GM21825 (cell line): ENCODE measurements at regions not wholly inside any gene's neighbourhood (a gene's known extent, or its start where the extent isn't known, plus 50 kb on each side); places are given as distances from the start of the nearest gene placed in this dataset.
"Not testable (repeated sequence)": the region's sequence is repeated elsewhere in the genome, so short reads cannot be mapped to it uniquely, and the experiment has no call there.

ENCODE experiments used
- ATAC-seq: cut with Tn5 transposase; IDR thresholded peaks from one replicate; pipeline ENCODE4 v1.9.1; 2021; ENCODE audit warnings: mild to moderate bottlenecking, moderate library complexity; ENCODE audit not compliant: unreplicated experiment

GRCh38 chr3:194877291-194878119, 191.8 kb downstream of the FAM43A start:
- ATAC-seq, result no peak

- ATAC-seq, result no peak
Measured at GRCh38 chr3:194879126-194879877, 193.6 kb downstream of the FAM43A start.

- no peak for ATAC-seq
Measured at GRCh38 chr3:194879991-194880939, 194.6 kb downstream of the FAM43A start.

- ATAC-seq, result no peak
Measured at GRCh38 chr3:194880940-194881925, 195.6 kb downstream of the FAM43A start.

GRCh38 chr3:194884649-194885315, 199.1 kb downstream of the FAM43A start:
- no peak for ATAC-seq

GRCh38 chr3:194885766-194886165, 200.1 kb downstream of the FAM43A start:
- ATAC-seq, result no peak

GRCh38 chr3:194886836-194887235, 201.2 kb downstream of the FAM43A start:
- no peak for ATAC-seq

GRCh38 chr3:194888062-194888461, 202.4 kb downstream of the FAM43A start:
- ATAC-seq, result not testable (repeated sequence)

GRCh38 chr3:194888916-194889315, 203.2 kb downstream of the FAM43A start:
- ATAC-seq, result no peak

- no peak for ATAC-seq
Measured at GRCh38 chr3:194890091-194890490, 204.4 kb downstream of the FAM43A start.

- ATAC-seq, result no peak
Measured at GRCh38 chr3:194893121-194893987, 207.7 kb downstream of the FAM43A start.

- no peak for ATAC-seq
Measured at GRCh38 chr3:194894538-194894937, 208.9 kb downstream of the FAM43A start.

- no peak for ATAC-seq
Measured at GRCh38 chr3:194900854-194901522, 215.3 kb downstream of the FAM43A start.

- not testable (repeated sequence) for ATAC-seq
Measured at GRCh38 chr3:194903447-194903846, 217.8 kb downstream of the FAM43A start.

GRCh38 chr3:194904999-194905398, 219.3 kb downstream of the FAM43A start:
- not testable (repeated sequence) for ATAC-seq

GRCh38 chr3:194905696-194906095, 220.0 kb downstream of the FAM43A start:
- ATAC-seq, result no peak

GRCh38 chr3:194906229-194906629, 220.5 kb downstream of the FAM43A start:
- ATAC-seq, result no peak
